Epithelial cell of esophagus (primary cell): ENCODE measurements at regions not wholly inside any gene's neighbourhood (a gene's known extent, or its start where the extent isn't known, plus 50 kb on each side); places are given as distances from the start of the nearest gene placed in this dataset.

Source experiments
- DNase-seq: peaks from one replicate; pipeline ENCODE4 v3.0.0; 2010; ENCODE audit warnings: low read depth
- H3K4me3 ChIP-seq: 2 replicates; pipeline ENCODE4 v1.5.1; 2011; ENCODE audit warnings: mild to moderate bottlenecking, low read length, control low read depth
- TF ChIP-seq, protein P1 (sequence below): IDR thresholded peaks from 2 replicates; pipeline ENCODE4 v1.5.1; 2011; ENCODE audit warnings: low read depth, mild to moderate bottlenecking, low read length, control low read depth, inconsistent platforms; ENCODE audit not compliant: insufficient read depth; ENCODE audit errors: missing control alignments

DNA sequence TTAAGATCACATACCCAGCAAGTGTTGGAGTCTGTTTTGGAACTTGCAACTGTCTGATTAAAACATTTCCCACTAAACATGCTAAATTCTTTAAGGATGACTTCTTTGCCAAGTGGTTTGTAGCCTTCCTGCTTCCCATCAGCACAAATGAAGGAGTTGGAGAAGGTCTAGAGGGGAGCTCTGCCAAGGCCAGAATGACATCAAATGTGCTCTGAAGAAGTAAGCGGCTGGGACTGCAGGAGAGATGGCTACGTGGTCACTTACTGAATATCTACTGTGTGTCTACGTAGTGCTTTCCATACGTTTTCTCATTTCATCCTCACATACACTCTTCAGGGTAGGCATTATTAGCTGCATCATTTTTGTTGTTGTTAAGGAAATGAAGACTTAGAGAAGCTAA lies 135.7 kb upstream of the NLRP1 start:
- no peak for DNase-seq
- TF ChIP-seq, protein P1, sequence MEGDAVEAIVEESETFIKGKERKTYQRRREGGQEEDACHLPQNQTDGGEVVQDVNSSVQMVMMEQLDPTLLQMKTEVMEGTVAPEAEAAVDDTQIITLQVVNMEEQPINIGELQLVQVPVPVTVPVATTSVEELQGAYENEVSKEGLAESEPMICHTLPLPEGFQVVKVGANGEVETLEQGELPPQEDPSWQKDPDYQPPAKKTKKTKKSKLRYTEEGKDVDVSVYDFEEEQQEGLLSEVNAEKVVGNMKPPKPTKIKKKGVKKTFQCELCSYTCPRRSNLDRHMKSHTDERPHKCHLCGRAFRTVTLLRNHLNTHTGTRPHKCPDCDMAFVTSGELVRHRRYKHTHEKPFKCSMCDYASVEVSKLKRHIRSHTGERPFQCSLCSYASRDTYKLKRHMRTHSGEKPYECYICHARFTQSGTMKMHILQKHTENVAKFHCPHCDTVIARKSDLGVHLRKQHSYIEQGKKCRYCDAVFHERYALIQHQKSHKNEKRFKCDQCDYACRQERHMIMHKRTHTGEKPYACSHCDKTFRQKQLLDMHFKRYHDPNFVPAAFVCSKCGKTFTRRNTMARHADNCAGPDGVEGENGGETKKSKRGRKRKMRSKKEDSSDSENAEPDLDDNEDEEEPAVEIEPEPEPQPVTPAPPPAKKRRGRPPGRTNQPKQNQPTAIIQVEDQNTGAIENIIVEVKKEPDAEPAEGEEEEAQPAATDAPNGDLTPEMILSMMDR, result no peak
- H3K4me3 ChIP-seq, result no peak overlapping the region

DNA sequence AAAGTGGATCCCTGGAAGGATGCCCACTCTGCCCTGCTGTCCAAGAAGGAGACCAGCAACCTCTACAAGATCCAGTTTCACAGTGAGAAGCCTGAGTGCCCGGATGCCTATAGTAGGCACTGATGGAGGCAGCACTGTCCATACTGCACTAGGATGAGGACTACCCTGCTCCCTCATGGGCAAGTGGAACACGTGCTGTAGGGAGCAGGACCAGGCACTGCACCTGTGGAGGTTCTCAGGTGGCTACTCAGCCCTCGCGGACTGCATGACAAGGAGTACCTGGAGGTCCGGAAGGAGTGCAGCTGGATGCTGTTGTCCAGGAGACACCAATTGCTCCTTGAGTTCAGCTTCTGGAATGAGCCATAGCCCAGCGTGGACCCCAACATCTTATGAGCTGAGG lies 146.1 kb upstream of the NLRP1 start:
- H3K4me3 ChIP-seq, result no peak overlapping the region
- TF ChIP-seq, protein P1, result no peak
- DNase-seq, result no peak

DNA sequence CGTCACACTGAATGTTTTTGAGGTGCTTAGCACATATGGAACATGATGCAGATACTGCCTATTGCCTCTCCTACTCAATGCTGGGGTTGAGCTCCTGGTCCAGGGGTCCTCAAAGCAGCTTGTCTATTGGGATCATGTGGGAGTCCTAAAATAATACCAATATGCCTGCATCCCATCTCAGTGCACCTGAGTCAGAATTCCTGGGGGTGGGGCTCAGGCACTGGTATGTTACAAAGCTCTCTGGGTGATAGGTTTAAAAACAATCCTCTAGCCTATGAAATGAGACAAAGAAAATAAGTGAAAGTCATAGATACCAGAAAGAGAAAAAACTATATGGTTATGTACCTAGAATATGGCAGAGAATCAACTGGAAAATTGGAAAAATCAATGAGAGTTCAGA lies 156.6 kb upstream of the NLRP1 start:
- TF ChIP-seq, protein P1, result no peak
- no peak overlapping the region for H3K4me3 ChIP-seq
- no peak for DNase-seq

DNA sequence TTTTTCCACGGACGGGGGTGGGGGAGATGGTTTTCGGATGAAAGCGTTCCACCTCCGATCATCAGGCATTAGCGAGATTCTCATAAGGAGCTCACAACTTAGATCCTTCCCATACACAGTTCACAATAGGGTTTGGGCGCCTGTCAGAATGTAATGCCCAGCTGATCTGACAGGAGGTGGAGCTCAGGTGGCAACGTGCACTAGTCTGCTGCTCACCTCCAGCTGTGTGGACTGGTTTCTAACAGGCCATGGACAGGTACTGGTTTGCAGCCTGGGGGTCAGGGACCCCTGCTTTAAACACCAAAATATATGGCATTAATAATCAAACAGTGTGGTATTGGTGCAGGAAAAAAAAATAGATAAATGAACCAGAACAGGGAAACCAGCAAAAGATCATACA lies 157.5 kb upstream of the NLRP1 start:
- H3K4me3 ChIP-seq, result no peak overlapping the region
- no peak for DNase-seq

DNA sequence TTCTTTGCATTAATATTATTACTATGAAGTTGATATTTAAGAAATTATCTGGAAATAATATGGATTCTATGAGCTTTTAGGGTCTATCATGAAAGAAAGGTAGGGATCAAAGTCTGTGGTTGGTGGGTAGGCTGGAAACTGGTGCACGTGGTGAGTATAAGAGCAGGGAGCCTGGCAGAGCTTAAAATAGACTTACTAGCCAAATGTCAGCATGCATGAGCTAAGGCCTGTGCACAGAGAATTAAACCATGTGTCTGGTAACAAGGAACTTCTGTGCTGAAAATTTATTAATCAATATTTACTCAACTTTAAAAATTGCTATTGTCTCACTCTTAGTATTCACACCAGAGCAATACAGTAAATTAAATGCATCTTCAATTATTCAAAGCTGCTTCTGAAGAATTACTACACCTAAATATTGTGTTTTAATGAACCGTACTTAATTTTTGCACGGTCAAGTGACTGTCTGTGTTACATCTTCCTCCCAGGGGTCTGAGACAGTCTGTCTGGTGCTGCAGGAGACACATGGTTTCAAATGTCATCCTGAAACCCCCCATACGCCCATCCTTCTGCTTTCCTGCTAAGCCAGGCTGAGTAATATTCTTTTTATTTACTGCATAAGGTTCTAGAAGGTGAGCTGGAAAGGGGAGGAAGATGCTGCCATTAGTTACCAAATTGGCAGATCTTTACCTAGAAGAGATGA lies 161.0 kb upstream of the NLRP1 start:
- no peak overlapping the region for H3K4me3 ChIP-seq
- DNase-seq, result no peak
- TF ChIP-seq, protein P1, result no peak

More for the DNA sequence above, 157.5 kb upstream of the NLRP1 start:
- TF ChIP-seq, protein P1, result no peak

DNA sequence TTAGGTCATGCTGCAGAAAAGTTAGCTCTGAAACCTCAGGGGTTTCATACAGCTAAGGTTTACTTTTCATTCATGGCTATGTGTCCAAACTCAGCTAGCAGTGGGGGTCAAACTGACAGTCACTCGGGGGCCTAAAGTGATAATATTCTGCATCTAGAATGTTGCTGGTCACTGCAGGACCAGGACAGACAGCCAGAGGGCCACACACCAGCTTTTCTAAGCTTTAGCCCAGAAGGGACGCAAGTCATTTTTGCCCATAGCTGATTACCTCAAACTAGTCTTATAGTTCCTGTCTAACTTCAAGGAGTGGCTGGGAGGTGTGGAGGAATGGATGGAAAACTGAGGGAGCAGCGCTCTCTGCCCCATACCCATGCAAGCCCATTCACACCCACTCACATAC lies 163.0 kb upstream of the NLRP1 start:
- TF ChIP-seq, protein P1, result no peak
- no peak for DNase-seq
- H3K4me3 ChIP-seq, result no peak overlapping the region

DNA sequence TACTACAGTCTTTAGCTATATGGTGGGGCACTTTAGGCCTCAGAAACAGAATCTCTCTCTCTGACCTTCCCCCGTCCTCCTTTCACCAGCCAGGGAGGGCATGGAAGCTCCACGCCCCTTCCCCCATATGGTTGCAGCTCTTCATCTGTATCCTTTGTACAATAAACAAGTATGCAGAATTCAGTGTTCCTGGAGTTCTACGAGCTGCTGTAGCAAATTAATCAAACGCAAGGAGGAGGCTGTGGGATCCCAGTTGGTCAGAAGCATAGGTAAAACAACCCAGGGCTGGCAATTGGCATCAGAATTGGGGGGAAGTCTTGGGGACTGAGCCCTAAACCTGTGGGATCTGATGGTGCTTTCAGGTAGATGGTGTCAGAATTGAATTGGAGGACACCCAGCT lies 163.7 kb upstream of the NLRP1 start:
- TF ChIP-seq, protein P1, result no peak
- no peak for DNase-seq
- no peak overlapping the region for H3K4me3 ChIP-seq
